ENCODE measurements at regions not wholly inside any gene's neighbourhood (a gene's known extent, or its start where the extent isn't known, plus 50 kb on each side); places are given as distances from the start of the nearest gene placed in this dataset.

- no peaks in the 10 kb centered on the region for H3K27me3 Mint-ChIP-seq (ENCODE audit: unreplicated experiment)
- intact Hi-C loops (cut with micrococcal nuclease; ENCODE audit: unreplicated experiment) = no loop called here
- BruUV-seq (replicated peaks) = no TSS peak
- H3K36me3 Mint-ChIP-seq (ENCODE audit: insufficient read depth, unreplicated experiment) = no peaks in the 10 kb centered on the region
- H3K4me1 Mint-ChIP-seq (ENCODE audit: low read depth, unreplicated experiment) = no peaks in the 10 kb centered on the region
- H3K27ac Mint-ChIP-seq (ENCODE audit: unreplicated experiment) = no peak overlapping the region
- no peak for TF ChIP-seq CTCF (IDR thresholded peaks at IDR 0.05; ENCODE audit: unreplicated experiment)
- no peak for DNase-seq
- no peaks in the 10 kb centered on the region for H3K9me3 Mint-ChIP-seq (ENCODE audit: low read depth, unreplicated experiment)
- no peak overlapping the region for H3K4me3 Mint-ChIP-seq (ENCODE audit: low read depth, unreplicated experiment)
- CTCF ChIA-PET = no interaction called here
Measured at GRCh38 chr3:34863485-34863884, 775.8 kb upstream of the ARPP21 start.

GRCh38 chr3:34864011-34864410 is 775.3 kb upstream of the ARPP21 start:
- no peak for DNase-seq
- CTCF ChIA-PET = no interaction called here
- H3K4me1 Mint-ChIP-seq (ENCODE audit: low read depth, unreplicated experiment) = no peaks in the 10 kb centered on the region
- no peaks in the 10 kb centered on the region for H3K27me3 Mint-ChIP-seq (ENCODE audit: unreplicated experiment)
- intact Hi-C loops (cut with micrococcal nuclease; ENCODE audit: unreplicated experiment) = no loop called here
- TF ChIP-seq CTCF (IDR thresholded peaks at IDR 0.05; ENCODE audit: unreplicated experiment) = no peak
- no peaks in the 10 kb centered on the region for H3K36me3 Mint-ChIP-seq (ENCODE audit: insufficient read depth, unreplicated experiment)
- H3K9me3 Mint-ChIP-seq (ENCODE audit: low read depth, unreplicated experiment) = no peaks in the 10 kb centered on the region
- H3K27ac Mint-ChIP-seq (ENCODE audit: unreplicated experiment) = no peak overlapping the region
- no peak overlapping the region for H3K4me3 Mint-ChIP-seq (ENCODE audit: low read depth, unreplicated experiment)
- BruUV-seq (replicated peaks) = no TSS peak

- Mint-ChIP-seq H3K27ac (ENCODE audit: unreplicated experiment) (no peak overlapping the region), H3K36me3 (ENCODE audit: insufficient read depth, unreplicated experiment) (no peaks in the 10 kb centered on the region), H3K27me3 (ENCODE audit: unreplicated experiment) (no peaks in the 10 kb centered on the region), H3K4me3 (ENCODE audit: low read depth, unreplicated experiment) (no peak overlapping the region), H3K9me3 (ENCODE audit: low read depth, unreplicated experiment) (no peaks in the 10 kb centered on the region), H3K4me1 (ENCODE audit: low read depth, unreplicated experiment) (no peaks in the 10 kb centered on the region)
- no peak for TF ChIP-seq CTCF (IDR thresholded peaks at IDR 0.05; ENCODE audit: unreplicated experiment)
- intact Hi-C loops (cut with micrococcal nuclease; ENCODE audit: unreplicated experiment) = no loop called here
- no TSS peak for BruUV-seq (replicated peaks)
- no peak for DNase-seq
- CTCF ChIA-PET = no interaction called here
Measured at GRCh38 chr3:34865346-34865745, 774.0 kb upstream of the ARPP21 start.

GRCh38 chr3:34868935-34869334 is 770.4 kb upstream of the ARPP21 start:
- no peaks in the 10 kb centered on the region for H3K27me3 Mint-ChIP-seq (ENCODE audit: unreplicated experiment)
- no peaks in the 10 kb centered on the region for H3K4me1 Mint-ChIP-seq (ENCODE audit: low read depth, unreplicated experiment)
- no peak overlapping the region for H3K27ac Mint-ChIP-seq (ENCODE audit: unreplicated experiment)
- no TSS peak for BruUV-seq (replicated peaks)
- no peak for TF ChIP-seq CTCF (IDR thresholded peaks at IDR 0.05; ENCODE audit: unreplicated experiment)
- H3K36me3 Mint-ChIP-seq (ENCODE audit: insufficient read depth, unreplicated experiment) = no peaks in the 10 kb centered on the region
- CTCF ChIA-PET = no interaction called here
- intact Hi-C loops (cut with micrococcal nuclease; ENCODE audit: unreplicated experiment) = no loop called here
- H3K4me3 Mint-ChIP-seq (ENCODE audit: low read depth, unreplicated experiment) = no peak overlapping the region
- no peaks in the 10 kb centered on the region for H3K9me3 Mint-ChIP-seq (ENCODE audit: low read depth, unreplicated experiment)
- DNase-seq = no peak

GRCh38 chr3:34869696-34870095 is 769.6 kb upstream of the ARPP21 start:
- TF ChIP-seq CTCF (IDR thresholded peaks at IDR 0.05; ENCODE audit: unreplicated experiment) = no peak
- H3K27ac Mint-ChIP-seq (ENCODE audit: unreplicated experiment) = no peak overlapping the region
- H3K9me3 Mint-ChIP-seq (ENCODE audit: low read depth, unreplicated experiment) = no peaks in the 10 kb centered on the region
- DNase-seq = no peak
- H3K27me3 Mint-ChIP-seq (ENCODE audit: unreplicated experiment) = no peaks in the 10 kb centered on the region
- H3K4me1 Mint-ChIP-seq (ENCODE audit: low read depth, unreplicated experiment) = no peaks in the 10 kb centered on the region
- no peaks in the 10 kb centered on the region for H3K36me3 Mint-ChIP-seq (ENCODE audit: insufficient read depth, unreplicated experiment)
- CTCF ChIA-PET = no interaction called here
- H3K4me3 Mint-ChIP-seq (ENCODE audit: low read depth, unreplicated experiment) = no peak overlapping the region
- no TSS peak for BruUV-seq (replicated peaks)
- intact Hi-C loops (cut with micrococcal nuclease; ENCODE audit: unreplicated experiment) = no loop called here

Measured in Calu3 (cell line).